A673 (cell line): ENCODE measurements at regions not wholly inside any gene's neighbourhood (a gene's known extent, or its start where the extent isn't known, plus 50 kb on each side); places are given as distances from the start of the nearest gene placed in this dataset.

Source experiments
- EZH2 ChIP-seq: fragments of 200-600 bp; sonication (generic); IDR thresholded peaks from 2 replicates; pipeline ENCODE4 v1.6.1; 2017; ENCODE audit warnings: borderline replicate concordance, low read depth, mild to moderate bottlenecking, mixed read lengths, antibody characterized with exemption, low read length; ENCODE audit not compliant: poor library complexity, severe bottlenecking
- TF ChIP-seq, protein P1 (sequence below): fragments of 300-800, 200-600 bp; sonication (generic); conservative IDR thresholded peaks from 2 replicates; pipeline ENCODE4 v1.5.1; 2017; ENCODE audit warnings: low read depth, mild to moderate bottlenecking, antibody characterized with exemption, low read length, moderate library complexity, mixed read lengths

DNA sequence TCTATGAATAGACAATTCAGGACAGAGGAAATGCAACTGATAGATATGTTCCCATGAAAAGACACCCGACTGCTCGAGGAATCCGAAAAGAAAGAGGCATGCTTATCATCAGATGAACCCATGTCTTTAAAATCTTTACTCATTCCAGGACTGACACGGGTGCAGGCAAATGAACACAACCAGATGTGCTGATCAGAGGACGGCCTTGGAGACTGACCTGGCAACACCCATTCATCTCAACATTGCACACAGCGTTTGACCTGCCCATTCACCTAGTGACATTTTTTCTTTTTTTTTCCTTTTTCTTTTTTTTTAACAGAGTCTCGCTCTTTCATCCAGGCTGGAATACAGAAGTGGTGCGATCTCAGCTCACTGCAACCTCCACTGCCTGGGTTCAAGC, 377.5 kb downstream of the EIPR1 start:
- TF ChIP-seq EZH2 = no peak
- TF ChIP-seq, protein P1, sequence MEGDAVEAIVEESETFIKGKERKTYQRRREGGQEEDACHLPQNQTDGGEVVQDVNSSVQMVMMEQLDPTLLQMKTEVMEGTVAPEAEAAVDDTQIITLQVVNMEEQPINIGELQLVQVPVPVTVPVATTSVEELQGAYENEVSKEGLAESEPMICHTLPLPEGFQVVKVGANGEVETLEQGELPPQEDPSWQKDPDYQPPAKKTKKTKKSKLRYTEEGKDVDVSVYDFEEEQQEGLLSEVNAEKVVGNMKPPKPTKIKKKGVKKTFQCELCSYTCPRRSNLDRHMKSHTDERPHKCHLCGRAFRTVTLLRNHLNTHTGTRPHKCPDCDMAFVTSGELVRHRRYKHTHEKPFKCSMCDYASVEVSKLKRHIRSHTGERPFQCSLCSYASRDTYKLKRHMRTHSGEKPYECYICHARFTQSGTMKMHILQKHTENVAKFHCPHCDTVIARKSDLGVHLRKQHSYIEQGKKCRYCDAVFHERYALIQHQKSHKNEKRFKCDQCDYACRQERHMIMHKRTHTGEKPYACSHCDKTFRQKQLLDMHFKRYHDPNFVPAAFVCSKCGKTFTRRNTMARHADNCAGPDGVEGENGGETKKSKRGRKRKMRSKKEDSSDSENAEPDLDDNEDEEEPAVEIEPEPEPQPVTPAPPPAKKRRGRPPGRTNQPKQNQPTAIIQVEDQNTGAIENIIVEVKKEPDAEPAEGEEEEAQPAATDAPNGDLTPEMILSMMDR = no peak
